Nephron (organoid): ENCODE measurements at regions not wholly inside any gene's neighbourhood (a gene's known extent, or its start where the extent isn't known, plus 50 kb on each side); places are given as distances from the start of the nearest gene placed in this dataset.
"Not testable (repeated sequence)": the region's sequence is repeated elsewhere in the genome, so short reads cannot be mapped to it uniquely, and the experiment has no call there.

Source experiments
- H3K27ac Mint-ChIP-seq, 3 experiments: 2 replicates each; pipeline ENCODE4 v1.8.0; 2020; ENCODE audit warnings: mixed read lengths in 3 of 3, mild to moderate bottlenecking in 2 of 3, moderate library complexity in 1 of 3
- H3K27me3 Mint-ChIP-seq: 2 replicates; pipeline ENCODE4 v1.8.0; 2021; ENCODE audit warnings: low read depth, mild to moderate bottlenecking, moderate library complexity, mixed read lengths
- H3K36me3 Mint-ChIP-seq: 2 replicates; pipeline ENCODE4 v1.8.0; 2020; ENCODE audit warnings: low read depth, mixed read lengths
- H3K4me1 Mint-ChIP-seq: 2 replicates; pipeline ENCODE4 v1.8.0; 2020; ENCODE audit warnings: mixed read lengths
- H3K4me3 Mint-ChIP-seq, 3 experiments: 2 replicates each; pipeline ENCODE4 v1.8.0; 2020; ENCODE audit warnings: mild to moderate bottlenecking in 3 of 3, mixed read lengths in 3 of 3, moderate library complexity in 2 of 3
- H3K9me3 Mint-ChIP-seq: 2 replicates; pipeline ENCODE4 v1.8.0; 2020; ENCODE audit warnings: mixed read lengths
- CTCF ChIP-seq, 3 experiments: fragments of 200-600 bp; sonication (generic); IDR thresholded peaks; one replicate each; pipeline ENCODE4 v1.5.0; 2021; ENCODE audit warnings: antibody characterized with exemption in 3 of 3; ENCODE audit not compliant: unreplicated experiment in 3 of 3

- Mint-ChIP-seq H3K36me3 (no peaks in the 10 kb centered on the region), H3K4me1 (no peaks in the 10 kb centered on the region), H3K27ac (no peak overlapping the region), H3K9me3 (no peaks in the 10 kb centered on the region), H3K4me3 (no peak overlapping the region), H3K27me3 (peaks cover 4% of the 10 kb centered on the region)
- no peak for TF ChIP-seq CTCF (IDR thresholded peaks at IDR 0.05; ENCODE audit: unreplicated experiment in 3 of 3)
These were observed 650.7 kb upstream of the KLHL1 start for GRCh38 chr13:70758932-70759331.

GRCh38 chr13:70756088-70756487 is 647.8 kb upstream of the KLHL1 start:
- TF ChIP-seq CTCF (IDR thresholded peaks at IDR 0.05; ENCODE audit: unreplicated experiment in 3 of 3): no peak

GRCh38 chr13:70755456-70755855 is 647.2 kb upstream of the KLHL1 start:
- Mint-ChIP-seq H3K27ac (no peak overlapping the region), H3K36me3 (no peaks in the 10 kb centered on the region), H3K9me3 (no peaks in the 10 kb centered on the region), H3K4me3 (no peak overlapping the region), H3K4me1 (no peaks in the 10 kb centered on the region), H3K27me3 (peaks cover 4% of the 10 kb centered on the region)
- no peak for TF ChIP-seq CTCF (IDR thresholded peaks at IDR 0.05; ENCODE audit: unreplicated experiment in 3 of 3)

More at GRCh38 chr13:70756088-70756487, 647.8 kb upstream of the KLHL1 start:
- H3K27me3 Mint-ChIP-seq: peaks cover 4% of the 10 kb centered on the region
- H3K36me3 Mint-ChIP-seq: no peaks in the 10 kb centered on the region
- no peaks in the 10 kb centered on the region for H3K9me3 Mint-ChIP-seq
- no peaks in the 10 kb centered on the region for H3K4me1 Mint-ChIP-seq
- H3K4me3 Mint-ChIP-seq: no peak overlapping the region
- H3K27ac Mint-ChIP-seq: no peak overlapping the region

GRCh38 chr13:70747262-70747661 is 639.0 kb upstream of the KLHL1 start:
- H3K4me1 Mint-ChIP-seq: no peaks in the 10 kb centered on the region
- H3K4me3 Mint-ChIP-seq: no peak overlapping the region
- H3K9me3 Mint-ChIP-seq: peaks cover 4% of the 10 kb centered on the region
- H3K27me3 Mint-ChIP-seq: no peaks in the 10 kb centered on the region
- no peak overlapping the region for H3K27ac Mint-ChIP-seq
- TF ChIP-seq CTCF (IDR thresholded peaks at IDR 0.05; ENCODE audit: unreplicated experiment in 3 of 3): no peak
- no peaks in the 10 kb centered on the region for H3K36me3 Mint-ChIP-seq

GRCh38 chr13:70746469-70746868 is 638.2 kb upstream of the KLHL1 start:
- not testable (repeated sequence) for H3K4me3 Mint-ChIP-seq, H3K4me1 Mint-ChIP-seq, H3K36me3 Mint-ChIP-seq, H3K27me3 Mint-ChIP-seq, H3K27ac Mint-ChIP-seq, H3K9me3 Mint-ChIP-seq

GRCh38 chr13:70736622-70737317 is 628.5 kb upstream of the KLHL1 start:
- Mint-ChIP-seq H3K4me3 (no peak overlapping the region), H3K27ac (no peak overlapping the region), H3K27me3 (no peaks in the 10 kb centered on the region), H3K36me3 (no peaks in the 10 kb centered on the region), H3K9me3 (no peaks in the 10 kb centered on the region), H3K4me1 (no peaks in the 10 kb centered on the region)
- no peak for TF ChIP-seq CTCF (IDR thresholded peaks at IDR 0.05; ENCODE audit: unreplicated experiment in 3 of 3)
